PC-3 (cell line): ENCODE measurements at regions not wholly inside any gene's neighbourhood (a gene's known extent, or its start where the extent isn't known, plus 50 kb on each side); places are given as distances from the start of the nearest gene placed in this dataset.

Experiments used
- ATAC-seq: fragments of 200-7000 bp; cut with Tn5 transposase; 2 replicates; pipeline ENCODE4 v1.9.1; 2020; ENCODE audit warnings: mild to moderate bottlenecking, moderate library complexity
- BruUV-seq: library from RNA; stranded (reverse); fragments of 400-500 nt; replicated peaks from 2 replicates; lab custom pipeline; 2021; lab: Mats Ljungman, UMichigan
- CTCF ChIA-PET: fragments of 300-600 bp; sonication (Branson Sonifier 250); formaldehyde crosslinking; loops from one replicate; lab custom pipeline; 2022; ENCODE audit warnings: antibody characterized with exemption; lab: Charles Lee
- POLR2A ChIA-PET: fragments of 300-600 bp; sonication (Branson Sonifier 250); formaldehyde crosslinking; loops from one replicate; lab custom pipeline; 2022; ENCODE audit warnings: antibody characterized with exemption; ENCODE audit not compliant: unreplicated experiment; lab: Charles Lee
- DNase-seq: peaks from one replicate; pipeline ENCODE4 v3.0.0-alpha.2; 2015
- H2AFZ ChIP-seq: fragments of 300-600 bp; sonication (generic); 2 replicates; pipeline ENCODE4 v1.6.0; 2016; ENCODE audit warnings: antibody characterized with exemption, low read length
- H3F3A ChIP-seq: fragments of 300-600 bp; sonication (generic); one replicate; pipeline ENCODE4 v1.6.0; 2017; ENCODE audit warnings: antibody characterized with exemption, low read length, control low read depth, mild to moderate bottlenecking; ENCODE audit not compliant: unreplicated experiment
- H3K27ac ChIP-seq: fragments of 300-600 bp; sonication (generic); 2 replicates; pipeline ENCODE4 v1.5.1; 2016; ENCODE audit warnings: mild to moderate bottlenecking, low read length
- H3K27me3 ChIP-seq: fragments of 300-600 bp; sonication (generic); 2 replicates; pipeline ENCODE4 v1.6.1; 2016; ENCODE audit warnings: low read length, mixed read lengths
- H3K36me3 ChIP-seq: fragments of 300-600 bp; sonication (generic); 2 replicates; pipeline ENCODE4 v1.6.1; 2016; ENCODE audit warnings: low read depth, mixed run types, low read length, mixed read lengths
- H3K4me1 ChIP-seq: fragments of 300-600 bp; sonication (generic); 2 replicates; pipeline ENCODE4 v1.5.1; 2016; ENCODE audit warnings: low read length; ENCODE audit not compliant: insufficient read depth
- H3K4me2 ChIP-seq: fragments of 300-600 bp; sonication (generic); 2 replicates; pipeline ENCODE4 v1.6.0; 2016; ENCODE audit warnings: low read length
- H3K4me3 ChIP-seq: fragments of 300-600 bp; sonication (generic); 2 replicates; pipeline ENCODE4 v1.5.1; 2016; ENCODE audit warnings: mild to moderate bottlenecking, low read length, mixed read lengths
- H3K79me2 ChIP-seq: fragments of 300-600 bp; sonication (generic); 2 replicates; pipeline ENCODE4 v1.6.1; 2017; ENCODE audit warnings: low read length, mixed read lengths
- H3K9ac ChIP-seq: fragments of 300-600 bp; sonication (generic); 2 replicates; pipeline ENCODE4 v1.6.0; 2016; ENCODE audit warnings: mild to moderate bottlenecking, low read length
- H3K9me2 ChIP-seq: fragments of 300-600 bp; sonication (generic); replicated peaks from 2 replicates; pipeline ENCODE4 v1.6.1; 2016; ENCODE audit warnings: mixed run types, low read length, mixed read lengths
- H3K9me3 ChIP-seq: fragments of 300-600 bp; sonication (generic); 2 replicates; pipeline ENCODE4 v1.6.1; 2016; ENCODE audit warnings: low read length, mixed read lengths
- H4K20me1 ChIP-seq: fragments of 300-600 bp; sonication (generic); 2 replicates; pipeline ENCODE4 v1.6.1; 2016; ENCODE audit warnings: low read length, mixed read lengths
- CTCF ChIP-seq: fragments of 300-600 bp; sonication (generic); conservative IDR thresholded peaks from 2 replicates; pipeline ENCODE4 v1.5.1; 2017; ENCODE audit warnings: antibody characterized with exemption, low read depth, mild to moderate bottlenecking, low read length
- EZH2 ChIP-seq: fragments of 300-600 bp; sonication (generic); IDR thresholded peaks from one replicate; pipeline ENCODE4 v1.6.1; 2017; ENCODE audit warnings: antibody characterized with exemption, mild to moderate bottlenecking, low read length; ENCODE audit not compliant: unreplicated experiment
- EZH2phosphoT487 ChIP-seq: fragments of 300-600 bp; sonication (generic); IDR thresholded peaks from 2 replicates; pipeline ENCODE4 v1.6.1; 2018; ENCODE audit warnings: mild to moderate bottlenecking, antibody characterized with exemption, low read length, borderline replicate concordance
- intact Hi-C: fragments of 100-400 bp; cut with micrococcal nuclease; formaldehyde crosslinking; loops from 2 replicates; pipeline ENCODE4 v1.9.0; 2023

GRCh38 chr12:97109441-97109840, 202.4 kb downstream of the NEDD1 start:
- intact Hi-C loops = no loop called here
- Histone ChIP-seq H3K27ac (no peak overlapping the region), H3K9me2 (no peaks in the 10 kb centered on the region), H3F3A (no peaks in the 10 kb centered on the region), H2AFZ (no peak overlapping the region), H4K20me1 (no peaks in the 10 kb centered on the region), H3K79me2 (no peaks in the 10 kb centered on the region), H3K27me3 (0 out of 2 replicates have a peak, but pooled peaks cover 8% of the 10 kb centered on the region), H3K4me1 (no peaks in the 10 kb centered on the region), H3K4me2 (no peak overlapping the region), H3K4me3 (no peak overlapping the region), H3K36me3 (no peaks in the 10 kb centered on the region), H3K9ac (no peak overlapping the region), H3K9me3 (no peaks in the 10 kb centered on the region)
- ATAC-seq (no peak), DNase-seq (no peak)
- ChIA-PET POLR2A (no interaction called here), CTCF (no interaction called here)
- no TSS peak for BruUV-seq
- TF ChIP-seq CTCF = no peak
- TF ChIP-seq EZH2phosphoT487 = no peak
- TF ChIP-seq EZH2 = no peak

- ChIA-PET CTCF (no interaction called here), POLR2A (no interaction called here)
- TF ChIP-seq EZH2 (no peak), CTCF (no peak), EZH2phosphoT487 (no peak)
- no peak overlapping the region for H3K9ac ChIP-seq
- H3K4me3 ChIP-seq = no peak overlapping the region
- no TSS peak for BruUV-seq
- no peak overlapping the region for H3K27ac ChIP-seq
- no peaks in the 10 kb centered on the region for H3K4me1 ChIP-seq
- no peaks in the 10 kb centered on the region for H4K20me1 ChIP-seq
- no peaks in the 10 kb centered on the region for H3F3A ChIP-seq
- 0 out of 2 replicates have a peak, but pooled peaks cover 8% of the 10 kb centered on the region for H3K27me3 ChIP-seq
- ATAC-seq = no peak
- H2AFZ ChIP-seq = no peak overlapping the region
- intact Hi-C loops = no loop called here
- H3K36me3 ChIP-seq = no peaks in the 10 kb centered on the region
- no peaks in the 10 kb centered on the region for H3K79me2 ChIP-seq
- H3K9me2 ChIP-seq = no peaks in the 10 kb centered on the region
- H3K4me2 ChIP-seq = no peak overlapping the region
- no peaks in the 10 kb centered on the region for H3K9me3 ChIP-seq
- no peak for DNase-seq
Measured at GRCh38 chr12:97112136-97112535, 205.1 kb downstream of the NEDD1 start.

GRCh38 chr12:97118796-97119375, 211.8 kb downstream of the NEDD1 start:
- TF ChIP-seq EZH2 (no peak), EZH2phosphoT487 (no peak), CTCF (no peak)
- H3K4me3 ChIP-seq = no peak overlapping the region
- H2AFZ ChIP-seq = no peak overlapping the region
- H4K20me1 ChIP-seq = no peaks in the 10 kb centered on the region
- no peak overlapping the region for H3K4me2 ChIP-seq
- H3F3A ChIP-seq = no peaks in the 10 kb centered on the region
- intact Hi-C loops = no loop called here
- no peaks in the 10 kb centered on the region for H3K9me3 ChIP-seq
- no peak for DNase-seq
- POLR2A ChIA-PET = no interaction called here
- no peaks in the 10 kb centered on the region for H3K79me2 ChIP-seq
- no peak overlapping the region for H3K9ac ChIP-seq
- no peaks in the 10 kb centered on the region for H3K9me2 ChIP-seq
- peaks cover 28% of the 10 kb centered on the region for H3K27me3 ChIP-seq
- H3K27ac ChIP-seq = no peak overlapping the region
- H3K4me1 ChIP-seq = no peaks in the 10 kb centered on the region
- H3K36me3 ChIP-seq = no peaks in the 10 kb centered on the region
- BruUV-seq = no TSS peak
- no peak for ATAC-seq
- CTCF ChIA-PET = no interaction called here
